Posterior vena cava (tissue), 2 donors: ENCODE measurements at regions not wholly inside any gene's neighbourhood (a gene's known extent, or its start where the extent isn't known, plus 50 kb on each side); places are given as distances from the start of the nearest gene placed in this dataset.

Source experiments
- DNase-seq: peaks from one replicate; pipeline ENCODE4 v3.0.0-alpha.2; 2020; ENCODE audit warnings: low spot score
- intact Hi-C, 2 donors: fragments of 100-400 bp; cut with DNase I; formaldehyde crosslinking; loops; one replicate each; pipeline versions ENCODE4 v1.14.1 to v1.14.2; 2022 to 2023
- donor health status: DM: yes; HTN: yes; CAD: no.
- donor health status: DM: yes; HTN: yes; CAD: no.

- intact Hi-C loops: no loop called here
- DNase-seq: no peak
Measured at GRCh38 chr2:103008586-103008985, 246.8 kb downstream of the TMEM182 start.

DNA sequence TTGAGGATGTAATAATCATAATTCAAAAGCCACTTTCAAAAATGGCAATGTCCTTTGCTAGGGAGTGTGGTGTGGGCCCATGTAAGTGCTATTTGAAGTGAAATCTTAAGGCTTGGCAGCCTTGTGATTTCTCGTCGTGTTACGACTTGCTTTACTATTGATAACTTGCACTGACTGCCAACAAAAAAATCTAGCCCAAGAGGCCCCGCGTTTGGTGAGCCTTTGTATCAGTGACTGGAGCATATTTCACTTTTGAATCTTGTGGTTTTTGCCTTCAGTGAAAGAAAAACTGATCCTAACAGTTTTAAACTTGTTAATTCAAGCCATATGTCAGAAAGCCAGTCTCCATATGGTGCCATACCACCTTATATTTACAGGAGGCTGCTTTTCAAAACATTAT, 248.0 kb downstream of the TMEM182 start:
- intact Hi-C loops: no loop called here
- DNase-seq: no peak

DNA sequence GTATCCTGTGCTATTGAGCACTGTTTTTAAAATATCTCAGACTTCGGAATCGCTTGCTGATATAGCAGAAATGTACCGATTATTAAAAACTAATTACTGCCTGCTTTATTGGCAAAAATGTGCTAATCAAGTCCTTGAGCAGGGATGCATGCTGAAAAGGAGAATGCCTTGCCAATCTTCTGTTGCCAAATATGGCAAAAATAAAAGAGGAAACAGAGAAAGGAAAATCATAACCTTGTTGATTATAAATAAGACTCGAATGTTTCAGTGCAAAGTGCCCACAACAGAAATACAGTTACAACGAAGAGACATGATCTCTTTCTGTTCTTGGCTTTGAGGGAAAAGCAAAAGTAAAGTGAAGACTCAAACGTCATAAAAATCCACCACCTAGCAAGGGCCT, 248.5 kb downstream of the TMEM182 start:
- no peak for DNase-seq
- intact Hi-C loops: no loop called here

- intact Hi-C loops: no loop called here
- DNase-seq: no peak
Measured at GRCh38 chr2:103010751-103011150, 248.9 kb downstream of the TMEM182 start.

DNA sequence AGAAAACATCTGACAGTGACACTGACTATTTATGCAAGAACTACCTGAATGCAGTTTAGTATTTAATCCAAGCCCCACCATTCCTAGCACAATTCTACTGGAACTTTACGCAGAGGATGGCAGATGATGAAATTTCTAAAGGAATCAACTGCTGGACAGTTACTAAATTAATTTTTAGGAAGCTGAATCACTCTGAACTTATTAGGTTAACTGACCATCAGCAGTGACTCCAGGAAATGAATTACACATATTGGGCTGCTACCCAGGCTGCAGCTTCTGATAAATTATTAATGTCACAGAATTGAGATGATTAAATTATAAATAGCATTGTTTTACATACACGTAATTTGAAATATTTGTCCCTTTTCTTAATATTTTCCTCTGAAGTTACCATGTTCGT, 250.8 kb downstream of the TMEM182 start:
- DNase-seq: no peak
- intact Hi-C loops: no loop called here

GRCh38 chr2:103025056-103025455, 263.2 kb downstream of the TMEM182 start:
- intact Hi-C loops: no loop called here
- no peak for DNase-seq

DNA sequence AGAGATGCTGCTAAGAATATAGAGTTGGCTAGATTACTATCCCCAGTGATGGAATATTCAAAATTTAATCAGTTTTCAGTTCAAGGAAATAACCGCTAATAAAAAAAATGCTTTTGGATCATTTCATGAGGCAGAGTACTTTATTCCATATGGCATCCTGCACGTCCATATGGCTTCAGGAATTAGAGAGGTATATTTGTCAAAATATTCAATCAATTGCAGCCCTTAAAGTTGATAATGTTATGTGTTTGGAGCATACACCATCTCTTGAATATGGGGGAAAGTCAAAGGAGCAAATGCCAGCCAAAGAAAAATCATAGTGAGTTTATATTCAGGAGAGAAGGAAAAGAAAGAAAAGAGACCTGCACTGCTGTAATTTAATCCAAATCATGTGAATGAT, 266.4 kb downstream of the TMEM182 start:
- intact Hi-C loops: no loop called here

More for the DNA sequence above, 266.4 kb downstream of the TMEM182 start:
- DNase-seq: no peak
